Fibroblast of skin of left quadriceps (primary cell): ENCODE measurements at regions not wholly inside any gene's neighbourhood (a gene's known extent, or its start where the extent isn't known, plus 50 kb on each side); places are given as distances from the start of the nearest gene placed in this dataset.
"Not testable (repeated sequence)": the region's sequence is repeated elsewhere in the genome, so short reads cannot be mapped to it uniquely, and the experiment has no call there.

ENCODE experiments used
- DNase-seq, 2 experiments: peaks; one replicate each; pipeline ENCODE4 v3.0.0-alpha.2; 2013; ENCODE audit warnings: low read depth in 2 of 2

- DNase-seq, result not testable (repeated sequence)
These were observed 189.2 kb upstream of the IRF2BP2 start for GRCh38 chr1:234799021-234799689.

GRCh38 chr1:234797216-234797615 lies 187.2 kb upstream of the IRF2BP2 start:
- not testable (repeated sequence) for DNase-seq

GRCh38 chr1:234796438-234796792 lies 186.4 kb upstream of the IRF2BP2 start:
- DNase-seq, result not testable (repeated sequence)

DNA sequence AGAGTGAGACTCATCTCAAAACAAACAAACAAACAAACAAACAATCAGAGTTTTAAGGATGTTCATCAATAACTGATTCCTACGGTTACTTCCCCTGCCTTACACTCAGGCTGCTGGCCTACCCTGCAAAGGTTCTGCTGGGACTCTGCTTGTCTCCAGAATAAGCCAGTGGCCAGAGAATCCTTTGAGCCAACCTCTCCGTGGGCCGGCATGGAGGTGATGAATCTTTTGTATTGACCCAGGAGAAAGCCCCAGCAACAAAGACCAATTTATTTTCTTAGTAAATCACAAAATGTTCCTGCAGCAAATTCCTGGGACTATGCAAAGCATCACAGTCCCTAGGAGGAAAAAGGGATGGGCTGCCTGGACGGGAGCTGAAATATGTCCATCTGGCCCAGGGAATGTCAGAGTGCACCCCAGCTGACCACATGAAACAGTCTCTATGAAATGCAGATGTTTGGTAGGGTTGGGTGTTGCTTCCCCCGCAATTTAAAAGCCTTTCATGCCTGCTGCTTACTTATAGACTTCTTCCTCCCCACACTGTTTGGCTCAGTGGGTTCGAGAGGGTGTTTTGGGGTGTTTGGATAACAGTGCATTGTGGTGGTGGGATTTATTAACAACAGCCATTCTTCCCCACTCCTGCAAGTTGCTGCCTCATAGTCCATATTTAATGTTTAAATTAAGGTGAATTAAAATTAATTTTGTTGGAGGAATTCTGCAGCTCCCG lies 185.9 kb upstream of the IRF2BP2 start:
- not testable (repeated sequence) for DNase-seq

GRCh38 chr1:234795007-234795406 lies 185.0 kb upstream of the IRF2BP2 start:
- DNase-seq, result not testable (repeated sequence)

DNA sequence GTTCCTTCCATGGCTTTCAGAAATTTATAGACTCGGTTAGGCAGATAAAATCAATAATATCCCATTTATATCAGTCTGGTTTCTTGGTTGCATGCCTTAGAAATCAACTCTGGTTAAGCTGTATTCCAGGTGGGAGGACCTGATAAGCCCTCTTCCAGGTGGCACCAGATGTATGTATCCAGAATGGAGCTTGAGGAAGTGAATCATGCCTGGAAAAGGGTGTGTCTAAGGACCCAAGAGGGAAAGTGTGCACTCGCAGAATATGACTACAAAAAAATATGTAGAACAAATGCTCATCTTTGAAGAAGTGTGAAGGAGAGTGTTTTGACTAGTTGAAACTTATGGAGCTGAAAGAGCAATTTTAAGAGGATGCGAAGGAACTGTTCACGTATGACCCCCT lies 184.5 kb upstream of the IRF2BP2 start:
- not testable (repeated sequence) for DNase-seq

- DNase-seq, result not testable (repeated sequence)
These were observed 183.9 kb upstream of the IRF2BP2 start for GRCh38 chr1:234793924-234794323.

DNA sequence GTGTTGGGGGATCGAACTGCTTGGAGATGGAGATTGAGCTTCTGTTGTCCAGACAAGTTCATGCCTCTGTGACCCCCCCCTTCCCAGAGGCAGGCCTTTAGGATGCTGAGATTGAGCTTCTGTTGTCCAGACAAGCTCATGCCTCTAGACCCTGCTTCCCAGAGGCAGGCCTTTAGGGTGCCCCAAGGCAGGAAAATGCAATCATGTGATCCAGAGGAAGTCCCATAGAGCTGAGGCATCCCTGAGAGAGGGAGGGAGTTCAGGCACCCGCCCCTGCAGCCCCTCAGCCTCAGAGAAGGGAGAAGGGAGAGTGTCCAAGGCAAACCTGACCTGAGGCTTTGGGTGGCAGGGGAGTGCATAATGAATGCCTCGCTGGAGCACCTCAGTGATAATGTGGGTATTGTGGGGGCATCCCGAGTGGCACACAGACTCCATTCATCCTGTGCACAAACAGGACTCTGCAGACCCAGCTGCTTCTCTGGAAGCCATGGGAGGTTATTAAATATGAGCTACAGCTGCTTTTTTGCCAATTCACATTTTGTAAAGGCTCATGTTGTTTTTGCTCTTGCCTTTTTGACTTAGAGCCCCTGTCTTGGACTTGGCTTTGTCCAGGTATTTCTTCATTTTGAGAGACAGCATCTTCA lies 182.4 kb upstream of the IRF2BP2 start:
- DNase-seq, result not testable (repeated sequence)

- DNase-seq, result not testable (repeated sequence)
These were observed 181.6 kb upstream of the IRF2BP2 start for GRCh38 chr1:234791615-234792014.

DNA sequence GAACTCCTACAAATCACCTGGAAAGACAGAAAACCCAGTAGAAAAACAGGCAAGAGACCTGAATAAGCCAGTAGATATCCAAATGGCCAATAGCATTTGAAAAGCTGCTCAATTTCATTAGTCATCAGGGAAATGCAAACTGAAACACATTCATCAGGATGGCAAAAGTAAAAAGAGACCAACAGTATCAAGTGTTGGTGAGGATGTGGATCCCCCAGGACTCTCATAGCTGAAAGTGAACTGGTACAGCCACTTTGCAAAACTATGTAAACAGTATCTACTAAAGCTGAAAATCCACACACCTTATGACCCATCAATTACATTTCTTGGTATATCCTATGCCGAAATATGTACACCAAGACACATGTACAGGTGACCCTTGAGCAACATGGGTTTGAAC lies 180.4 kb upstream of the IRF2BP2 start:
- DNase-seq, result not testable (repeated sequence)

DNA sequence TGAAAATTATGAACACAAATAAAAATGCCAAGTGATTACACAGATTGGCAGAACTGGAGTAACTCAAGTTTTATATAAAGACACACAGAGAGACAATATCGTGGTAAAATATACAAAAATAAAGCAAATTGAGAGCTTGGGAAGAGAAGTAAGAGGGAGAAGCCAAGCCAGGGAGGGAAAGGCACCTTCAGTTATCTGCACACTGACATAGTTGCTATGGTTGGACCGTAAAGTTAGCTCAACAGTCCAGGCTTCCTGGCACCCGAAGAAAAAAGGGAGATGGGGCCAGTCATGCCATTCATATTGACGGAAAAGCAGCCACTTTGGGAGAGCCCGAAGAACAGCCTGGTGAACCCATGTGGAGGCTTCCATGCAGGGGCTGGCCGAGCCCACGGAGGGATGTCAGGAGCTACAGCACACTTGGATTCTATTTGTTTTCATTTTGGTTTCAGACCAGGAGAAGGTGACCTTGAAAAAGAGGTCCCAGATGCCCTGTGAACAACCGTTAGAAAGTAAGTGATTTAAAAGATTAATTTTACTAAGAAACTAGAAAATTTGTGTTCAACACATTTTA lies 177.1 kb upstream of the IRF2BP2 start:
- not testable (repeated sequence) for DNase-seq

DNA sequence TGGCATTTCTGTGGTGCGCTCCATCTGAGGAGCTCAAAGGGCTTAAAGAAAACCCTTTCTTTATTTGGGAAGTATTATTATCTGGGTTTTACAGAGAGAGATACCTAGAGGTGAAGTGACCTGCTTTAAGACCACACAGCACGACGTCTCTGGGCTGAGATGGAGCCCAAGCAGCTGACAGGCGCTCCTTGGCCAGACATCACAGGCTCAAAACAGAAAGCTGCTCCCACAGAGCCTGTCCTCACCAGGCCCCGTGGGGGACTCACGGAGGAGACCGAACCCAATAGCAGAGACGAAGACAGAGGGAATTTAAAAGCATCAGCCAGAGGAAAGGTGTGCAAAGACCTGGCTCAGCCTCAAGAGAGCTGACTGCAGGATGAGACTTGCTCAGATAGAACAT lies 175.9 kb upstream of the IRF2BP2 start:
- not testable (repeated sequence) for DNase-seq

DNA sequence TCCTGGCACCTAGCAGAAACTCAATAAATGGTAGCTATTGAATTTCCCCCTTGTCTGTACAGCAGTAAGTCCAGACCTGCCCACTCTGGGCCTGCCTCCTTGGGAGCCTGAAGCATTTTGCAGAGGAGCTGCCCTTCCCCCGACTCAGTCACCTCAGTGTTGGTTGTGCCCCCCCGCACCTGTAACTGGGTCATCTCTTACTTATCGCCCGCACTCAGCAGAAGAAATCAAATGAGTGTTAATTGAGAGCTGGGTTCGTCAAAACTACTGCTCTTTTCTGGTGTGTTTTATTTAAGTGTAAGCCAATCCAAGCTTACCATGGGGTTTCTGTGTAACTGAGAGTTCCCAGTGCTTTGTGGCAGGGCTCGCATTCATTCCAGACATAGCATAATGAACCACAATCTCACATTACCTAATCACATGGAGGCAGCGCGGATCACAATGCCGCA lies 175.5 kb upstream of the IRF2BP2 start:
- peak; percentile 43 to 50 for DNase-seq

- DNase-seq, result not testable (repeated sequence)
These were observed 174.1 kb upstream of the IRF2BP2 start for GRCh38 chr1:234784108-234784507.

DNA sequence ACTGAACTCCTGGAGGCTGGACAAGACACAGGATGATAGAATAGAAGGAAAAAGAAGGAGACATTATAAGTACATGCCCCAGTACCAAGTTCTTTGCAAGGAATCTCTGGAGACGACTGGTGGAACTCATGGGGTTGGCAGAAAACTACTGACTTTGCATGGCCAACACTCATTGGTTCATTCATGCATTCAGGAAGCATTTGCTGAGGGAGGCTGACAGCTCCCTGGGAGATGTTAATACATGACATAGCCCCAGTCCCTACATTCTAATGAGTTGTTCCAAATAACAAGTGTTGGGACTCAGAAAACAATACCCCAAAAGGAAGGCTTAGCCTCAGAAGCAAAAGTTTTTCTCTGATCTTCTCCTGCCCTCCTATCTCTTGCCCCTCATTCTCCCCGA lies 172.8 kb upstream of the IRF2BP2 start:
- DNase-seq, result no peak

DNA sequence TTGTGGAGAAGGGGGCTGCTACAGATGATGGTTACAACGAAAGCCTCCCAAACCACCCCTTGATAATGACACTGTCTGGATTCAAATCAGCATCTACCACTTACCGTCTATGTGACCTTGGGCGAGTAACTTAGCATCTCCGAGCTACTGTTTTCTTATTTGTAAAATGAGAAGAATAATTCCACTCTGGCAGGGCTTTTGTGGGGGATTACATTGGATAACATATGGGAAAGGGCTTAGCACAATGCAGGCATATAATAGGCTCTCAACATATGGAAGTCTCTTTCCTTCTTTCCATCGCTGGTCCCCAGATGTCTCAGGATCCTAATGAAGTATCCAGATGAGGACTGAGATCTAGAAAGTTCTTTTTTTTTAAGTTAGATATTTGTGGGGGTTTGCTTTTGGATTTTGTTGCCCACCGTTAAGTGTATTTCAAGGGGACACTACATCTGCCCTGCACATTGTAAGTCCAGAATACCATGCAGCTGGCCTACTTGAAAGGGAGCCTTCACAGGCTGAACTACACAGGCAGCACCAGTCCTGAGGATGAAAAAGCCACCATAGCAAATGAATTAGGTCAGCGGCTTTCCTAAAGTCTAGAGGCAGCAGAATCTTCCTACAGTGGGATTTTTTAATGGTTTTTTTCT lies 172.2 kb upstream of the IRF2BP2 start:
- no peak for DNase-seq

DNA sequence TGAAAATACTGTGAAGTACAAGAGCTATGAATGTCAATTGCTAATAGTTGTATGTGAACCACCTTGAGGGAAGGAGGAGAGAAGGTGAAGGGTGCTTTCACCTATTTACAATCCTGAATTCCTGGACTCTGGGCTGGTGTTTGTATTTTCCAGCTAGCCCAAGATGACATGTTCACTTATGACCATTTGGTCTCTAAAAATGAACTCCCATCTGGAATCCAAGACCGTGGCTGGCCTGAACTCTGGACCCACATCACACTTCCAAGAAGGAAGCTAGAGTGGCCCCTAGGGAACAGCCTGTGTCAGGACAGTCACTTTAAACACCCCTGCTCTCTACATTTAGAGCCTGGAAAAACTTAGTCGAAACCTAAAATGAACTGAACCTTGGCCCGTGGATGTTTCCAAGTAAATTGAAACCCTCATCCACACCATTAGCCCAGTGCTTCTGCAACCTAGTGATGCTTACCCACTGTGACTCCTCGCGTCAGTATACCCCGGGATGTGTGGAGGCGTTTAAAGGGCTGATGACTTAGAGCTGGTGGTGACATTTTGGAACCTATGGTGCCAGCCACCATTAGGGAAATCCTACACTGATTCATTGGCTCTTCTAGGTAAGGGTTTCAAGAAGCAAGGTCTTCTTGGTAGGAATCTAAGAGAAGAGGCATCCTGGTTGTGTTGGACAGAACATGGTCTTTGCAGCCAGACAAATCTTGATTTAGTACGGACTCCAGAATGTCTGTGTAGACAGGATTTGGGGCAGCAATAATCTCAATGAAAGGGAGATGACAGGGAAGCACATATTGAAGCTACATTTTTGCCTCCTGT lies 171.5 kb upstream of the IRF2BP2 start:
- no peak for DNase-seq

GRCh38 chr1:234780531-234781162 lies 170.7 kb upstream of the IRF2BP2 start:
- no peak for DNase-seq

DNA sequence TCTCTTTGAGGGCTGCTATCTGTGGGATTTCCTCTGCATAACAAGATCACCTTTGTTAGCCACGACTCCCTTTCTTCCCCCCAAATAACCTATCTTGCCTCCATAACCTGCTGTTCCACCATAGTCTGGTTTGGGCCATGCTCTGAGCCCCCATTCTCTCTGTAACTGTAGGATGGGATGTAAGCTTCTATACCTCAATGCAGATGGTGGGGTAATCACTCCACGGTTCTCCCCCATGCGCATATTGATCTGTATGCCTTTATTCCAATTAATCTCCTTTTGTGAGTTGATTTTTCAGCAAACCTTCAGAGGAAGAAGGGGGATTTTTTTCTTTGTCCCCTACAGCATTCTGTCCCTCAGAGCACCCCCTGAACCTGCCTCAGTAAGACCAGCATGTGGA lies 170.1 kb upstream of the IRF2BP2 start:
- no peak for DNase-seq

GRCh38 chr1:234779600-234779999 lies 169.6 kb upstream of the IRF2BP2 start:
- DNase-seq, result not testable (repeated sequence)

GRCh38 chr1:234779160-234779538 lies 169.2 kb upstream of the IRF2BP2 start:
- no peak for DNase-seq
